MM.1S (cell line): ENCODE measurements at regions not wholly inside any gene's neighbourhood (a gene's known extent, or its start where the extent isn't known, plus 50 kb on each side); places are given as distances from the start of the nearest gene placed in this dataset.

ENCODE experiments used
- DNase-seq: peaks from one replicate; pipeline ENCODE4 v3.0.0-alpha.2; 2015
- H2AFZ ChIP-seq: fragments of 300-600 bp; sonication (generic); 2 replicates; pipeline ENCODE4 v1.6.0; 2016; ENCODE audit warnings: antibody characterized with exemption, low read length
- H3F3A ChIP-seq: fragments of 300-600 bp; sonication (generic); 2 replicates; pipeline ENCODE4 v1.6.1; 2016; ENCODE audit warnings: mild to moderate bottlenecking, antibody characterized with exemption, low read length, moderate library complexity, mixed read lengths; ENCODE audit not compliant: insufficient read depth
- H3K27ac ChIP-seq: fragments of 300-600 bp; sonication (generic); 2 replicates; pipeline ENCODE4 v1.5.1; 2016; ENCODE audit warnings: mild to moderate bottlenecking, low read length
- H3K27me3 ChIP-seq: fragments of 300-600 bp; sonication (generic); replicated peaks from 2 replicates; pipeline ENCODE4 v1.6.0; 2016; ENCODE audit warnings: low read length; ENCODE audit not compliant: insufficient read depth
- H3K36me3 ChIP-seq: fragments of 300-600 bp; sonication (generic); replicated peaks from 2 replicates; pipeline ENCODE4 v1.6.1; 2016; ENCODE audit warnings: mild to moderate bottlenecking, low read length, mixed read lengths; ENCODE audit not compliant: insufficient read depth
- H3K4me1 ChIP-seq: fragments of 300-600 bp; sonication (generic); 2 replicates; pipeline ENCODE4 v1.6.1; 2016; ENCODE audit warnings: low read length, mixed read lengths
- H3K4me2 ChIP-seq: fragments of 300-600 bp; sonication (generic); 2 replicates; pipeline ENCODE4 v1.6.0; 2016; ENCODE audit warnings: low read depth, low read length
- H3K4me3 ChIP-seq: fragments of 300-600 bp; sonication (generic); 2 replicates; pipeline ENCODE4 v1.5.1; 2016; ENCODE audit warnings: low read length, mixed read lengths
- H3K79me2 ChIP-seq: fragments of 300-600 bp; sonication (generic); 2 replicates; pipeline ENCODE4 v1.6.1; 2016; ENCODE audit warnings: mixed run types, low read length, mixed read lengths
- H3K9ac ChIP-seq: fragments of 300-600 bp; sonication (generic); 2 replicates; pipeline ENCODE4 v1.6.1; 2016; ENCODE audit warnings: low read length, mixed read lengths
- H3K9me2 ChIP-seq: fragments of 300-600 bp; sonication (generic); replicated peaks from 2 replicates; pipeline ENCODE4 v1.6.1; 2016; ENCODE audit warnings: mild to moderate bottlenecking, low read length, mixed read lengths; ENCODE audit not compliant: insufficient read depth
- H3K9me3 ChIP-seq: fragments of 300-600 bp; sonication (generic); replicated peaks from 2 replicates; pipeline ENCODE4 v1.6.1; 2016; ENCODE audit warnings: mild to moderate bottlenecking, low read length, mixed read lengths; ENCODE audit not compliant: insufficient read depth
- H4K20me1 ChIP-seq: fragments of 300-600 bp; sonication (generic); 2 replicates; pipeline ENCODE4 v1.6.1; 2016; ENCODE audit warnings: mild to moderate bottlenecking, low read length, moderate library complexity, mixed read lengths; ENCODE audit not compliant: insufficient read depth
- CTCF ChIP-seq: fragments of 300-600 bp; sonication (generic); IDR thresholded peaks from 2 replicates; pipeline ENCODE4 v1.5.1; 2016; ENCODE audit warnings: antibody characterized with exemption, low read length, mixed read lengths
- EZH2 ChIP-seq: fragments of 300-600 bp; sonication (generic); optimal IDR thresholded peaks from 2 replicates; pipeline ENCODE3; 2017; ENCODE audit warnings: low read depth, mild to moderate bottlenecking, antibody characterized with exemption, low read length, mixed read lengths
- EZH2phosphoT487 ChIP-seq: fragments of 300-600 bp; sonication (generic); IDR thresholded peaks from 2 replicates; pipeline ENCODE4 v1.6.1; 2018; ENCODE audit warnings: antibody characterized with exemption, low read length

DNA sequence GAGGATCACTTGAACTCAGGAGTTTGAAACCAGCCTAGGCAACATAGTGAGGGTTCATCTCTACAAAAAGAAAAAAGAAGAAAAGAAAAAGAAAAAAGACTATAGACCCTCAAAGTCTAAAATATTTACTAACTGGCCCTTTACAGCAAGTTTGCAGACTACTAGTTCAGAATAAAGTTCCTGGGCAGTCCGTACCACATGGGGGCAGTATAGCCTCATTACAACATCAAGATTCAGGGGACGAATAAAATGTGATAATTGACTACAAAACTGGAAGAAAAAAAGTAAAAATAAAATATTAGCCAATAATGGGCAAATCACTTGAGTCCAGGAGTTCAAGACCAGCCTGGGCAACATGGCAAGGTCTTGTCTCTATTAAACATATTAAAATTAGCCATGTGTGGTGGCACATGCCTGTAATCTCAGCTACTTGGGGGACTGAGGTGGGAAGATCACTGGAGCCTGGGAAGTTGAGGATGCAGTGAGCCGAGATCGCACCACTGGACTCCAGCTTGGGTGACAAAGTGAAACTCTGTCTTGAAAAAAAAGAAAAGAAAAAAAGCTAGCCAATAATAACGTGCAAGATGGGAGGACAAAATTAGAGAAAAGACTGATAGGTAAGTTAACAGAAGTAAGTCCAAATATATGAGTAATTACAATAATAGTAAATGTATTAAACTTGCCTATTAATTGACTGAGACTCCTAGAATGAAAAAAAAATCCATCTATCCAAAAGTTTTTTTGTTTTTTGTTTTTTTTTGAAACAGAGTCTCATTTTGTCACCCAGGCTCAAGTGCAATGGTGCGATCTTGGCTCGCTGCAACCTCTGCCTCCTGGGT is 129.4 kb upstream of the SEC14L1 start:
- Histone ChIP-seq H2AFZ (no peak overlapping the region), H3K4me3 (no peak overlapping the region), H3K9me2 (no peaks in the 10 kb centered on the region), H3K4me2 (no peak overlapping the region), H3K4me1 (no peaks in the 10 kb centered on the region), H3K27me3 (0 out of 2 replicates have a peak, but pooled peaks cover 6% of the 10 kb centered on the region), H3F3A (no peaks in the 10 kb centered on the region), H3K9ac (no peak overlapping the region), H3K27ac (no peak overlapping the region), H3K79me2 (no peaks in the 10 kb centered on the region), H3K9me3 (no peaks in the 10 kb centered on the region), H4K20me1 (no peaks in the 10 kb centered on the region), H3K36me3 (no peaks in the 10 kb centered on the region)
- DNase-seq: peak; percentile 61
- TF ChIP-seq EZH2: no peak
- peak; percentile 78 for TF ChIP-seq CTCF

DNA sequence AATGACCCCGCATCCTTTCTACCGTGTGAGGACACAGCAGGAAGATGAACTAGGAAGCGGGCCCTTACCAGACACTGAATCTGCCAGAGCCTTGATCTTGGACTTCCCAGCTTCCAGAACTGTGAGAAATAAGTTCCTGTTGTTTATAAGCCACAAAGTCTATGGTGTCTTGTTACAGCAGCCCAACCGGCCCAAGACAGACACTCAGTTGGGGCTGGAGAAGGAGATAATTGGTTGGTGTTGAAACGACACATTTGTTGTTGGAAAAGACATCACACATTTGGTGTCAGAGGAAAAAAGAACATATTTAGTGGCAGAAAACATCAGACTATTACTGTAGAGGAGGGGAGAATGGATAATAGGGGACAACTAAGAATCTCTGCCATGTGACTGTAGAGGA is 122.3 kb upstream of the SEC14L1 start:
- no peaks in the 10 kb centered on the region for H3K79me2 ChIP-seq
- no peak overlapping the region for H3K4me2 ChIP-seq
- H3F3A ChIP-seq: no peaks in the 10 kb centered on the region
- no peak overlapping the region for H2AFZ ChIP-seq
- DNase-seq: no peak
- H3K27me3 ChIP-seq: no peaks in the 10 kb centered on the region
- H3K9me3 ChIP-seq: no peaks in the 10 kb centered on the region
- no peak overlapping the region for H3K27ac ChIP-seq
- no peaks in the 10 kb centered on the region for H4K20me1 ChIP-seq
- H3K4me1 ChIP-seq: no peaks in the 10 kb centered on the region
- no peak overlapping the region for H3K4me3 ChIP-seq
- no peaks in the 10 kb centered on the region for H3K36me3 ChIP-seq
- H3K9me2 ChIP-seq: no peaks in the 10 kb centered on the region
- TF ChIP-seq CTCF (no peak), EZH2 (no peak), EZH2phosphoT487 (no peak)
- no peak overlapping the region for H3K9ac ChIP-seq

- Histone ChIP-seq H3K79me2 (no peaks in the 10 kb centered on the region), H3F3A (no peaks in the 10 kb centered on the region), H3K9me3 (no peaks in the 10 kb centered on the region), H3K4me2 (no peak overlapping the region), H3K27ac (no peak overlapping the region), H3K27me3 (no peaks in the 10 kb centered on the region), H3K9me2 (no peaks in the 10 kb centered on the region), H4K20me1 (no peaks in the 10 kb centered on the region), H3K4me1 (no peaks in the 10 kb centered on the region), H3K36me3 (no peaks in the 10 kb centered on the region), H3K9ac (no peak overlapping the region), H3K4me3 (no peak overlapping the region), H2AFZ (no peak overlapping the region)
- TF ChIP-seq CTCF: no peak
- no peak for TF ChIP-seq EZH2
- no peak for TF ChIP-seq EZH2phosphoT487
- no peak for DNase-seq
Measured at GRCh38 chr17:77019893-77020379, 120.8 kb upstream of the SEC14L1 start.
